ENCODE measurements at regions not wholly inside any gene's neighbourhood (a gene's known extent, or its start where the extent isn't known, plus 50 kb on each side); places are given as distances from the start of the nearest gene placed in this dataset.
A peak's percentile ranks its signal among the peaks of the same experiment; 100 is the strongest.
"Not testable (repeated sequence)": the region's sequence is repeated elsewhere in the genome, so short reads cannot be mapped to it uniquely, and the experiment has no call there.

- peak; percentile 54 to 82 for ATAC-seq
- intact Hi-C loops (cut with DNase I), result no loop called here
- H3K4me1 ChIP-seq (ENCODE audit: control insufficient read depth, insufficient read depth, low read length), result no peaks in the 10 kb centered on the region
- no peaks in the 10 kb centered on the region for H3K27me3 ChIP-seq (ENCODE audit: control insufficient read depth, insufficient read depth)
- no peak overlapping the region for H3K4me3 ChIP-seq (ENCODE audit: low read length)
- no peaks in the 10 kb centered on the region for H3K9me3 ChIP-seq (ENCODE audit: control insufficient read depth, low read length)
- peak in 2 of 3 donors; percentile 26 to 66 for DNase-seq
- WGBS, result 62% methylated on average over 4 of the region's 4 CpGs
- peak overlapping the region; percentile 81 for H3K27ac ChIP-seq (ENCODE audit: low read length)
Observed at GRCh38 chr5:158461240-158461854, 602.4 kb upstream of the CLINT1 start.

GRCh38 chr5:158458086-158458485 is 599.1 kb upstream of the CLINT1 start:
- DNase-seq (no peak), ATAC-seq (no peak)
- H3K27me3 ChIP-seq (ENCODE audit: control insufficient read depth, insufficient read depth), result no peaks in the 10 kb centered on the region
- no peak overlapping the region for H3K27ac ChIP-seq (ENCODE audit: low read length)
- intact Hi-C loops (cut with DNase I), result no loop called here
- 68% methylated on average over 2 of the region's 2 CpGs for WGBS
- no peaks in the 10 kb centered on the region for H3K9me3 ChIP-seq (ENCODE audit: control insufficient read depth, low read length)
- H3K4me3 ChIP-seq (ENCODE audit: low read length), result no peak overlapping the region
- no peaks in the 10 kb centered on the region for H3K4me1 ChIP-seq (ENCODE audit: control insufficient read depth, insufficient read depth, low read length)

GRCh38 chr5:158456756-158457155 is 597.8 kb upstream of the CLINT1 start:
- peak in 1 of 2 donors; percentile 59 for ATAC-seq
- H3K4me1 ChIP-seq (ENCODE audit: control insufficient read depth, insufficient read depth, low read length), result peaks cover 2% of the 10 kb centered on the region
- H3K4me3 ChIP-seq (ENCODE audit: low read length), result no peak overlapping the region
- WGBS, result 66% methylated on average over 1 of the region's 1 CpG
- H3K27ac ChIP-seq (ENCODE audit: low read length), result no peak overlapping the region
- DNase-seq, result peak in 2 of 3 donors; percentile 25 to 30
- H3K9me3 ChIP-seq (ENCODE audit: control insufficient read depth, low read length), result no peaks in the 10 kb centered on the region
- no peaks in the 10 kb centered on the region for H3K27me3 ChIP-seq (ENCODE audit: control insufficient read depth, insufficient read depth)
- intact Hi-C loops (cut with DNase I), result no loop called here

DNA sequence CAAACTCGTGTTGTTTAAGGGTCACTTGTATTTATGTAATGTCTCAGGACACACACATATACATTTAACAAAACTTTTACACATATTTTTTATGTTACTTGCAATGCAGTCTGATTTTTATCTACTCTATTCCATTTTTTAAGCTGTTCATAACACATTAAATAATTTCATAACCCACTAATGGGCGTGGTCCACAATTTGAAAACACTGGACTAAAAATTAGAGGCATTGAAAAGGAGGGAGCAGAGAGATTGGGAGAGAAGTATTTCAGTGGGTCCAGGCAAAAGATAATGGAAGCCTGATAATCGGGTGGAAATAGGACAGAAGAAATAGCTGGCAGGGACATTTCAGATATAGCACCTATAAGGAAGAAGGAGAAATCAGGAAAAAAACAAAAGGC is 597.3 kb upstream of the CLINT1 start:
- ATAC-seq, result no peak
- no peaks in the 10 kb centered on the region for H3K27me3 ChIP-seq (ENCODE audit: control insufficient read depth, insufficient read depth)
- H3K9me3 ChIP-seq (ENCODE audit: control insufficient read depth, low read length), result no peaks in the 10 kb centered on the region
- intact Hi-C loops (cut with DNase I), result no loop called here
- H3K4me3 ChIP-seq (ENCODE audit: low read length), result no peak overlapping the region
- H3K27ac ChIP-seq (ENCODE audit: low read length), result no peak overlapping the region
- H3K4me1 ChIP-seq (ENCODE audit: control insufficient read depth, insufficient read depth, low read length), result peaks cover 2% of the 10 kb centered on the region
- 71% methylated on average over 3 of the region's 3 CpGs for WGBS
- DNase-seq, result no peak

GRCh38 chr5:158451993-158452672 is 593.2 kb upstream of the CLINT1 start:
- intact Hi-C loops (cut with DNase I), result no loop called here
- Histone ChIP-seq H3K27me3 (ENCODE audit: control insufficient read depth, insufficient read depth) (no peaks in the 10 kb centered on the region), H3K4me1 (ENCODE audit: control insufficient read depth, insufficient read depth, low read length) (peaks cover 2% of the 10 kb centered on the region), H3K9me3 (ENCODE audit: control insufficient read depth, low read length) (no peaks in the 10 kb centered on the region), H3K27ac (ENCODE audit: low read length) (peak overlapping the region; percentile 45), H3K4me3 (ENCODE audit: low read length) (no peak overlapping the region)
- DNase-seq, result peak; percentile 60 to 65 (median 64)
- peak in 1 of 2 donors; percentile 29 for ATAC-seq
- 66% methylated on average over 13 of the region's 13 CpGs for WGBS

GRCh38 chr5:158451203-158451992 is 592.5 kb upstream of the CLINT1 start:
- DNase-seq (peak; percentile 73 to 82 (median 76)), ATAC-seq (peak; percentile 85 to 89)
- Histone ChIP-seq H3K9me3 (ENCODE audit: control insufficient read depth, low read length) (no peaks in the 10 kb centered on the region), H3K27me3 (ENCODE audit: control insufficient read depth, insufficient read depth) (no peaks in the 10 kb centered on the region), H3K4me3 (ENCODE audit: low read length) (no peak overlapping the region), H3K27ac (ENCODE audit: low read length) (no peak overlapping the region), H3K4me1 (ENCODE audit: control insufficient read depth, insufficient read depth, low read length) (peaks cover 2% of the 10 kb centered on the region)
- WGBS, result 35% methylated on average over 8 of the region's 8 CpGs
- intact Hi-C loops (cut with DNase I), result no loop called here

DNA sequence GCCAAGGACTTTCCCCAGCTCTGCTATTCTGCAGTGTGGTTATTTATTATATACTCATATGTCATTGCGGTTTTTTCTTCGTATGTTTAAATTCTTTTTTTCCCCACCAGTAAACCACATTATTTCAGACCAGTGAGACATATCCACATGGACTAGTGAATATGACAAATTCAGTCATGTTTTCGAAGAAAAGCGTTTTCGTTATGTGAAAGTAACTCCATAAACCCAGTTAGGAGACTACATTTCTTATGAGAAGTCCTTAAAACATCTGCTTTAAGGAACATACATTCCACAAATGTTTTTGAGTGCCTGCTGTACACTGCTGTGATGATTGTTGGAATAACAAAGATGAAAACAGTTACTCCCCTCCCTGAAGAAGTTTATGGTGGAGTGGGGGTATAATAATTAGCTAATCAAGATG is 591.8 kb upstream of the CLINT1 start:
- Histone ChIP-seq H3K4me1 (ENCODE audit: control insufficient read depth, insufficient read depth, low read length) (peaks cover 2% of the 10 kb centered on the region), H3K27me3 (ENCODE audit: control insufficient read depth, insufficient read depth) (no peaks in the 10 kb centered on the region), H3K4me3 (ENCODE audit: low read length) (no peak overlapping the region), H3K9me3 (ENCODE audit: control insufficient read depth, low read length) (no peaks in the 10 kb centered on the region), H3K27ac (ENCODE audit: low read length) (no peak overlapping the region)
- ATAC-seq (no peak), DNase-seq (no peak)
- intact Hi-C loops (cut with DNase I), result no loop called here
- 83% methylated on average over 5 of the region's 5 CpGs for WGBS

GRCh38 chr5:158446761-158447160 is 587.8 kb upstream of the CLINT1 start:
- H3K4me1 ChIP-seq (ENCODE audit: control insufficient read depth, insufficient read depth, low read length); H3K4me3 ChIP-seq (ENCODE audit: low read length); ATAC-seq; DNase-seq; intact Hi-C loops (cut with DNase I); H3K27ac ChIP-seq (ENCODE audit: low read length); H3K9me3 ChIP-seq (ENCODE audit: control insufficient read depth, low read length); H3K27me3 ChIP-seq (ENCODE audit: control insufficient read depth, insufficient read depth): not testable (repeated sequence)
- 68% methylated on average over 6 of the region's 6 CpGs for WGBS

DNA sequence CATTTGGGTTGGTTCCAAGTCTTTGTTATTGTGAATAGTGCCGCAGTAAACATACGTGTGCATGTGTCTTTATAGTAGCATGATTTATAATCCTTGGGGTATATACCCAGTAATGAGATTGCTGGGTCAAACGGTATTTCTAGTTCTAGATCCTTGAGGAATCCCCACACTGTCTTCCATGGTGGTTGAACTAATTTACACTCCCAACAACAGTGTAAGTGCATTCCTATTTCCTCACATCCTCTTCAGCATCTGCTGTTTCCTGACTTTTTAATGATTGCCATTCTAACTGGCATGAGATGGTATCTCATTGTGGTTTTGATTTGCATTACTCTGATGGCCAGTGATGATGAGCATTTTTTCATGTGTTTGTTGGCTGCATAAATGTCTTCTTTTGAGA is 580.3 kb upstream of the CLINT1 start:
- 95% methylated on average over 3 of the region's 3 CpGs for WGBS
- intact Hi-C loops (cut with DNase I), result not testable (repeated sequence)

GRCh38 chr5:158436271-158437065 is 577.5 kb upstream of the CLINT1 start:
- no peak for DNase-seq
- Histone ChIP-seq H3K27me3 (ENCODE audit: control insufficient read depth, insufficient read depth) (no peaks in the 10 kb centered on the region), H3K9me3 (ENCODE audit: control insufficient read depth, low read length) (no peaks in the 10 kb centered on the region), H3K4me1 (ENCODE audit: control insufficient read depth, insufficient read depth, low read length) (peaks cover 3% of the 10 kb centered on the region), H3K27ac (ENCODE audit: low read length) (no peak overlapping the region), H3K4me3 (ENCODE audit: low read length) (no peak overlapping the region)
- intact Hi-C loops (cut with DNase I), result no loop called here
- WGBS, result 93% methylated on average over 2 of the region's 2 CpGs
- no peak for ATAC-seq

More for the DNA sequence above, 580.3 kb upstream of the CLINT1 start:
- not testable (repeated sequence) for H3K4me1 ChIP-seq (ENCODE audit: control insufficient read depth, insufficient read depth, low read length); H3K9me3 ChIP-seq (ENCODE audit: control insufficient read depth, low read length); H3K27me3 ChIP-seq (ENCODE audit: control insufficient read depth, insufficient read depth); DNase-seq; ATAC-seq; H3K4me3 ChIP-seq (ENCODE audit: low read length); H3K27ac ChIP-seq (ENCODE audit: low read length)
